Epithelial cell of proximal tubule (primary cell): ENCODE measurements at regions not wholly inside any gene's neighbourhood (a gene's known extent, or its start where the extent isn't known, plus 50 kb on each side); places are given as distances from the start of the nearest gene placed in this dataset.

ENCODE experiments used
- DNase-seq: peaks from one replicate; pipeline ENCODE4 v3.0.0-alpha.2; 2011; ENCODE audit warnings: low read depth
- H3K4me3 ChIP-seq: 2 replicates; pipeline ENCODE4 v1.5.1; 2011; ENCODE audit warnings: low read depth, mild to moderate bottlenecking, low read length
- CTCF ChIP-seq: conservative IDR thresholded peaks from 2 replicates; pipeline ENCODE4 v1.5.1; 2012; ENCODE audit warnings: low read depth, mild to moderate bottlenecking, low read length

GRCh38 chr1:55289614-55290013 lies 74.5 kb upstream of the USP24 start:
- H3K4me3 ChIP-seq = no peak overlapping the region
- DNase-seq = no peak
- TF ChIP-seq CTCF = peak; percentile 51

- no peak overlapping the region for H3K4me3 ChIP-seq
- TF ChIP-seq CTCF = no peak
- DNase-seq = no peak
Measured at GRCh38 chr1:55289042-55289441, 73.9 kb upstream of the USP24 start.

- TF ChIP-seq CTCF = no peak
- H3K4me3 ChIP-seq = no peak overlapping the region
- DNase-seq = no peak
Measured at GRCh38 chr1:55288245-55288644, 73.1 kb upstream of the USP24 start.

GRCh38 chr1:55287723-55288122 lies 72.6 kb upstream of the USP24 start:
- no peak for TF ChIP-seq CTCF
- DNase-seq = no peak
- no peak overlapping the region for H3K4me3 ChIP-seq

GRCh38 chr1:55286856-55287602 lies 71.9 kb upstream of the USP24 start:
- no peak for TF ChIP-seq CTCF

GRCh38 chr1:55285834-55286233 lies 70.7 kb upstream of the USP24 start:
- no peak for DNase-seq
- no peak overlapping the region for H3K4me3 ChIP-seq
- no peak for TF ChIP-seq CTCF

More at GRCh38 chr1:55286856-55287602, 71.9 kb upstream of the USP24 start:
- DNase-seq = no peak
- H3K4me3 ChIP-seq = no peak overlapping the region

- no peak for DNase-seq
- peak; percentile 71 for TF ChIP-seq CTCF
Measured at GRCh38 chr1:55284856-55285255, 69.7 kb upstream of the USP24 start.

More at GRCh38 chr1:55284856-55285255, 69.7 kb upstream of the USP24 start:
- no peak overlapping the region for H3K4me3 ChIP-seq
